ENCODE measurements at regions not wholly inside any gene's neighbourhood (a gene's known extent, or its start where the extent isn't known, plus 50 kb on each side); places are given as distances from the start of the nearest gene placed in this dataset.

DNA sequence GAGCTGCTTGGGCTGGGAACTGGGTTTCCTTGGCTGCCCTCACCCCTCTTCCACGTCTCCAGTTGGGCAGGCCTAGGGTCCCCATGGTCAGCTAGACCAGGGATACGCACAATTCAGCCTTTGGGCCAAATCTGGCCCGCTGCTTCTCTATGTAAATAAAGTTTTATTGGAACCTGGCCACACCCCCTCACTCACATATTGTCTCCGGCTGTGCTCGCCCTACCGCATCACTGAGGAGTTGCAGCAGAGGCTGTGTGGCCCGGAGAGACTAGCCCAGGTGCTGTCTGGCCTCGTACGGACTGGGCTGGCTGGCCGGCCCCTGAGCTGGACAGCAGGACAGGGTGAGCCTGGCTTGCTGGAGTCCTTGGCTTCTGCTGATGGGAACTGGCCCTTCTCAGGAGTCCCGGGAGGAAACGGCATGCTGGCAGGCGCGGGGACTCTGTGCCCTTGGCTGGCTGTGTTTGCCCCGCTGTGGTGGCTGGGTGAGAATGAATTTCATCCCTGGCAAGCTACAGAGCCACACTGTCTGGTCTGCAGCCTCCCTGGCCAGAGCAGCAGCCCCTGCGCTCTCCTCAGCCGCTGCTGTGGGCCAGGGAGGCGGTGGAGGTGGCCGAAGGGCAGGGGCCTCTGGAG is 82.0 kb downstream of the ENGASE start:
- TF ChIP-seq, protein P1, sequence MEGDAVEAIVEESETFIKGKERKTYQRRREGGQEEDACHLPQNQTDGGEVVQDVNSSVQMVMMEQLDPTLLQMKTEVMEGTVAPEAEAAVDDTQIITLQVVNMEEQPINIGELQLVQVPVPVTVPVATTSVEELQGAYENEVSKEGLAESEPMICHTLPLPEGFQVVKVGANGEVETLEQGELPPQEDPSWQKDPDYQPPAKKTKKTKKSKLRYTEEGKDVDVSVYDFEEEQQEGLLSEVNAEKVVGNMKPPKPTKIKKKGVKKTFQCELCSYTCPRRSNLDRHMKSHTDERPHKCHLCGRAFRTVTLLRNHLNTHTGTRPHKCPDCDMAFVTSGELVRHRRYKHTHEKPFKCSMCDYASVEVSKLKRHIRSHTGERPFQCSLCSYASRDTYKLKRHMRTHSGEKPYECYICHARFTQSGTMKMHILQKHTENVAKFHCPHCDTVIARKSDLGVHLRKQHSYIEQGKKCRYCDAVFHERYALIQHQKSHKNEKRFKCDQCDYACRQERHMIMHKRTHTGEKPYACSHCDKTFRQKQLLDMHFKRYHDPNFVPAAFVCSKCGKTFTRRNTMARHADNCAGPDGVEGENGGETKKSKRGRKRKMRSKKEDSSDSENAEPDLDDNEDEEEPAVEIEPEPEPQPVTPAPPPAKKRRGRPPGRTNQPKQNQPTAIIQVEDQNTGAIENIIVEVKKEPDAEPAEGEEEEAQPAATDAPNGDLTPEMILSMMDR (IDR thresholded peaks at IDR 0.05; ENCODE audit: control insufficient read depth, insufficient read depth, low read depth, low read length, missing control alignments), result no peak
- DNase-seq (ENCODE audit: low read depth), result no peak
- no peak overlapping the region for H3K4me3 ChIP-seq (ENCODE audit: control insufficient read depth, low read depth, low read length)

GRCh38 chr17:79155701-79156100 is 81.1 kb downstream of the ENGASE start:
- DNase-seq (ENCODE audit: low read depth), result no peak
- H3K4me3 ChIP-seq (ENCODE audit: control insufficient read depth, low read depth, low read length), result no peak overlapping the region
- TF ChIP-seq, protein P1 (IDR thresholded peaks at IDR 0.05; ENCODE audit: control insufficient read depth, insufficient read depth, low read depth, low read length, missing control alignments), result no peak

DNA sequence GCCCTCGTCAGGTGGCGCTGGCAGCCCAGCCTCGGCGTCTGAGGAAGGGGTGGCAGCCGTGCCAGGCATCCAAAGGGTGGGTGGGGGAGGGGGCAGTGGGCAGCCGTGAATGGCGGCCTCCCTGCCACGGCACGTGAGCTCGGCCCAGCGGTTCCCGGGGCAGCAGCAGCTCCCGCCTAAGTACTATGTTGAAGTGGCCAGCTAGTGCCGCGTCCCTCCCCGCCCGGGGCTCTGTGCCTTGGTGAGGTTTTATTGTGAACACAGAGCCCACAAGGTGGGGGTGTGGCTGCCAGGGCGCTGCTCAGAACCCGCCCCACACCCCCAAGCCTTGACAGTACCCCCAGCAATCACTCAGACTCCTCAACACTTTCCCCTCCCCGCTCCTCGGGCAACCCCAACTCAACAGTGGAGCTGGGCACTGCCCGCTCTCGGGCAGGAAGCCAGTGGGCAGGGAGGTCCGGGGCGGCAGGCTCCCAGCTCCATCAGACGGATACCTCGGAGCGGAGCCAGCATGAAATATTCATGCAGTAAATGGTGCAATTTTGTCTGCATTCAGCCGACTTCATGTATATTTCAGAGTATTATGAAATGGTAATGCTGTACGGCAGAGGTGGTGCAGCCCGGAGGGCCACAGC is 80.4 kb downstream of the ENGASE start:
- H3K4me3 ChIP-seq (ENCODE audit: control insufficient read depth, low read depth, low read length), result no peak overlapping the region
- no peak for DNase-seq (ENCODE audit: low read depth)
- TF ChIP-seq, protein P1 (IDR thresholded peaks at IDR 0.05; ENCODE audit: control insufficient read depth, insufficient read depth, low read depth, low read length, missing control alignments), result no peak

DNA sequence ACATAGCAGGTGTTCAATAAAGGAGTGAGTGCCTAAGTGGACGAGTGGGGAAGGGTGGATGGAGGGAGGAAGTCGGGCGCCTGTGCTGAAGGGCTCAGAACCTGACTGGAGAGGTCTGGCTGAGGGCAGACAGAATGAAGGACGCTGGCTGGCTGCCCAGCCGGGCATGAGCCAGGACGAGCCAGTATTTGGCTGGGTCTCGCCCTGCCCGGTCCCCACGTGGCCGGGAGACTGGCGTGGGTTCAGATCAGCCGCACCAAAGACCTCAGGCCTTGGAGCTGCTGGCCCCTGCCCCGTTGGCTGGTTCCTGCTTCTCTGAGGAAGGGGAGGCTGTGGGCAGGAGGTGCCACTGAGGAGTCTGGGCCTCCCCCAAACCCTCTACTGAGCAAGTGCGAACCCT is 79.8 kb downstream of the ENGASE start:
- no peak for DNase-seq (ENCODE audit: low read depth)
- TF ChIP-seq, protein P1 (IDR thresholded peaks at IDR 0.05; ENCODE audit: control insufficient read depth, insufficient read depth, low read depth, low read length, missing control alignments), result no peak

DNA sequence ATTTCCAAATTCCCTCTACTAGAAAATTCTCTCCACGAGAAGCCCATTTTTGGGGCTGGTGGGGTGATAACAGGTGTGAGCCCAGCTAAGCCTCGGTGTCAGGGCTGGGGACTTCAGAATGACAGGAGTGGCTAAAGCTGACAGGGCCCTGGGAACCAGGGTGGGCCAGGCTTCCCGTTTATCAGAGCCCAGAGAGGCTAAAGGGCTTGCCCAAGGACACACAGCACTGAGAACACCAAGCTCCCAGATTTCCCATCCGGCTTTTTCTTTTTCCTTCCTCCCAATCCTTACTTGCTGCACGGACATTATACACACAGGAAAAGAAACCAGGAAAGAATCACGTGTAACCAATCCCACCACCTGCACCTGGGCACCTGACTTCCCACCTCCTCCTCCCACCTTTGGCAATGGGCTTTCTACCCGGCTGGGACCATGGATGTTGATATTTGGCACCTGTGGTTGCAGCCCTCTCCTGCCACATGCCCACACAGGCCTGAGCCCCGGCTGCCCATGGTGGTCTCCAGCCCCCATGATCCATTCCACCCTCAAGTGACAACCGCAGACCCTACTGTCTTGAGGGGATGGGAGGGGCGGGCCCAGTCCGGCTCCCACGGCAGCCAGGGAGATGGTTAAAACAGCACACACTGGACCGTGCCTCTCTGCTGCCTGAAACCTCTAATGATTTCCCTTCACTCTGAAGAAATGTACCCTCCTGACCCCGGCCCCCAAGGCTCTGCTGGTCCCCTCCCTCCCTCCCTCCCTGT is 78.9 kb downstream of the ENGASE start:
- DNase-seq (ENCODE audit: low read depth), result no peak
- TF ChIP-seq, protein P1 (IDR thresholded peaks at IDR 0.05; ENCODE audit: control insufficient read depth, insufficient read depth, low read depth, low read length, missing control alignments), result no peak
- H3K4me3 ChIP-seq (ENCODE audit: control insufficient read depth, low read depth, low read length), result no peak overlapping the region

More for the DNA sequence above, 79.8 kb downstream of the ENGASE start:
- no peak overlapping the region for H3K4me3 ChIP-seq (ENCODE audit: control insufficient read depth, low read depth, low read length)

GRCh38 chr17:79152636-79153035 is 78.0 kb downstream of the ENGASE start:
- TF ChIP-seq, protein P1 (IDR thresholded peaks at IDR 0.05; ENCODE audit: control insufficient read depth, insufficient read depth, low read depth, low read length, missing control alignments), result no peak
- DNase-seq (ENCODE audit: low read depth), result no peak
- H3K4me3 ChIP-seq (ENCODE audit: control insufficient read depth, low read depth, low read length), result no peak overlapping the region

All from AG09309 (cell line).